H9 (cell line): ENCODE measurements at regions not wholly inside any gene's neighbourhood (a gene's known extent, or its start where the extent isn't known, plus 50 kb on each side); places are given as distances from the start of the nearest gene placed in this dataset.

Experiments used
- DNase-seq: peaks from one replicate; pipeline ENCODE4 v3.0.0-alpha.2; 2017
- H2AFZ ChIP-seq: one replicate; pipeline ENCODE4 v1.6.1; 2013; ENCODE audit warnings: mild to moderate bottlenecking, low read length, control low read depth, moderate library complexity
- H2AK5ac ChIP-seq: 2 replicates; pipeline ENCODE4 v1.6.1; 2013; ENCODE audit warnings: low read length, control low read depth, mixed read lengths; ENCODE audit not compliant: insufficient read length
- H2BK120ac ChIP-seq: one replicate; pipeline ENCODE4 v1.6.1; 2013; ENCODE audit warnings: low read depth, mild to moderate bottlenecking, low read length, control low read depth, inconsistent platforms; ENCODE audit not compliant: poor library complexity, severe bottlenecking
- H2BK12ac ChIP-seq: 2 replicates; pipeline ENCODE4 v1.6.1; 2013; ENCODE audit warnings: low read length, control low read depth, mixed read lengths, low read depth; ENCODE audit not compliant: insufficient read length
- H2BK15ac ChIP-seq: 2 replicates; pipeline ENCODE4 v1.6.1; 2013; ENCODE audit warnings: low read depth, low read length, control low read depth
- H2BK20ac ChIP-seq: one replicate; pipeline ENCODE4 v1.6.1; 2013; ENCODE audit warnings: low read depth, mild to moderate bottlenecking, low read length, control low read depth, inconsistent platforms; ENCODE audit not compliant: poor library complexity, severe bottlenecking
- H2BK5ac ChIP-seq: 2 replicates; pipeline ENCODE4 v1.6.1; 2013; ENCODE audit warnings: low read length, control low read depth, mixed read lengths; ENCODE audit not compliant: insufficient read length
- H3K14ac ChIP-seq: 2 replicates; pipeline ENCODE4 v1.6.1; 2013; ENCODE audit warnings: low read length, control low read depth; ENCODE audit not compliant: insufficient read depth
- H3K18ac ChIP-seq: 2 replicates; pipeline ENCODE4 v1.6.1; 2013; ENCODE audit warnings: low read depth, mild to moderate bottlenecking, mixed read lengths, low read length, control low read depth; ENCODE audit not compliant: insufficient read length
- H3K23ac ChIP-seq: 2 replicates; pipeline ENCODE4 v1.6.1; 2013; ENCODE audit warnings: low read length, control low read depth, mixed read lengths, low read depth; ENCODE audit not compliant: insufficient read length
- H3K23me2 ChIP-seq: 2 replicates; pipeline ENCODE4 v1.6.1; 2013; ENCODE audit warnings: low read depth, mild to moderate bottlenecking, mixed read lengths, low read length, control low read depth; ENCODE audit not compliant: insufficient read length, poor library complexity, severe bottlenecking
- H3K27ac ChIP-seq: 2 replicates; pipeline ENCODE4 v1.5.1; 2013; ENCODE audit warnings: low read length, control low read depth, mixed read lengths, low read depth; ENCODE audit not compliant: insufficient read length
- H3K27me3 ChIP-seq: 2 replicates; pipeline ENCODE4 v1.6.1; 2013; ENCODE audit warnings: low read length, control low read depth, inconsistent platforms; ENCODE audit not compliant: insufficient read depth
- H3K4ac ChIP-seq: 2 replicates; pipeline ENCODE4 v1.6.1; 2013; ENCODE audit warnings: low read depth, mild to moderate bottlenecking, control low read depth, inconsistent platforms, low read length, moderate library complexity
- H3K4me1 ChIP-seq: 2 replicates; pipeline ENCODE4 v1.6.1; 2013; ENCODE audit warnings: low read length, control low read depth, inconsistent platforms; ENCODE audit not compliant: insufficient read depth
- H3K4me2 ChIP-seq: 2 replicates; pipeline ENCODE4 v1.6.1; 2013; ENCODE audit warnings: low read length, control low read depth, mixed read lengths; ENCODE audit not compliant: insufficient read length, insufficient read depth
- H3K56ac ChIP-seq: 2 replicates; pipeline ENCODE4 v1.6.1; 2013; ENCODE audit warnings: low read depth, mild to moderate bottlenecking, mixed read lengths, low read length, control low read depth; ENCODE audit not compliant: insufficient read length
- H3K79me1 ChIP-seq: 2 replicates; pipeline ENCODE4 v1.6.1; 2013; ENCODE audit warnings: low read depth, mild to moderate bottlenecking, moderate library complexity, low read length, control low read depth, inconsistent platforms; ENCODE audit not compliant: insufficient read depth, poor library complexity, severe bottlenecking
- H3K79me2 ChIP-seq: 2 replicates; pipeline ENCODE4 v1.6.1; 2013; ENCODE audit warnings: low read length, control low read depth, inconsistent platforms; ENCODE audit not compliant: insufficient read depth
- H3K9ac ChIP-seq: 2 replicates; pipeline ENCODE4 v1.6.1; 2013; ENCODE audit warnings: low read length, control low read depth, mixed read lengths; ENCODE audit not compliant: insufficient read length; ENCODE audit errors: extremely low read depth
- H3K9me3 ChIP-seq: one replicate; pipeline ENCODE4 v1.6.1; 2013; ENCODE audit warnings: low read depth, low read length, inconsistent platforms; ENCODE audit not compliant: control insufficient read depth
- H3T11ph ChIP-seq: one replicate; pipeline ENCODE4 v1.6.1; 2013; ENCODE audit warnings: mild to moderate bottlenecking, low read length, control low read depth, inconsistent platforms
- H4K20me1 ChIP-seq: one replicate; pipeline ENCODE4 v1.6.1; 2013; ENCODE audit not compliant: control insufficient read depth, insufficient read length, insufficient read depth
- H4K5ac ChIP-seq: 2 replicates; pipeline ENCODE4 v1.6.1; 2013; ENCODE audit warnings: low read depth, mild to moderate bottlenecking, mixed read lengths, low read length, control low read depth; ENCODE audit not compliant: insufficient read length
- H4K8ac ChIP-seq: replicated peaks from 2 replicates; pipeline ENCODE4 v1.6.1; 2013; ENCODE audit warnings: low read length, control low read depth, mixed read lengths, low read depth; ENCODE audit not compliant: insufficient read length
- H4K91ac ChIP-seq: 2 replicates; pipeline ENCODE4 v1.6.1; 2013; ENCODE audit warnings: low read depth, mild to moderate bottlenecking, moderate library complexity, mixed read lengths, low read length, control low read depth; ENCODE audit not compliant: insufficient read length
- H3K27ac Mint-ChIP-seq, 3 experiments: 2 replicates in 2 of 3; 3 replicates in 1 of 3; pipeline ENCODE4 v1.8.0; 2020 to 2021; ENCODE audit warnings: mixed read lengths in 3 of 3, mild to moderate bottlenecking in 1 of 3, moderate library complexity in 1 of 3
- H3K27me3 Mint-ChIP-seq: 2 replicates; pipeline ENCODE4 v1.8.0; 2021; ENCODE audit warnings: low read depth, mild to moderate bottlenecking, moderate library complexity, mixed read lengths
- H3K36me3 Mint-ChIP-seq, 3 experiments: 2 replicates in 2 of 3; 3 replicates in 1 of 3; pipeline ENCODE4 v1.8.0; 2020 to 2021; ENCODE audit warnings: low read depth in 3 of 3, mixed read lengths in 3 of 3; ENCODE audit not compliant: insufficient read depth in 1 of 3
- H3K4me1 Mint-ChIP-seq, 2 experiments: 2 replicates each; pipeline ENCODE4 v1.8.0; 2020; ENCODE audit warnings: mixed read lengths in 2 of 2
- H3K4me3 Mint-ChIP-seq, 2 experiments: 2 replicates in 1 of 2; 3 replicates in 1 of 2; pipeline ENCODE4 v1.8.0; 2020 to 2021; ENCODE audit warnings: mild to moderate bottlenecking in 2 of 2, mixed read lengths in 2 of 2, moderate library complexity in 1 of 2
- H3K9me3 Mint-ChIP-seq, 2 experiments: 2 replicates in 1 of 2; 3 replicates in 1 of 2; pipeline ENCODE4 v1.8.0; 2020; ENCODE audit warnings: mild to moderate bottlenecking in 2 of 2, mixed read lengths in 2 of 2, moderate library complexity in 1 of 2
- CTCF ChIP-seq: fragments of 200-600 bp; sonication (generic); conservative IDR thresholded peaks from 3 replicates; pipeline ENCODE4 v1.8.0; 2021; ENCODE audit warnings: antibody characterized with exemption, mild to moderate bottlenecking
- WGBS: extraction: QIAGEN DNeasy Blood & Tissue Kit; methylation state at CpG from one replicate; pipeline ENCODE4 v1.1.7; 2013; ENCODE audit warnings: missing lambda C conversion rate, low lambda C conversion rate, mixed read lengths; ENCODE audit not compliant: insufficient read length; ENCODE audit errors: extremely low coverage; 5-methylcytosine and 5-hydroxymethylcytosine counted together

- no peaks in the 10 kb centered on the region for H3K79me1 ChIP-seq
- H2BK12ac ChIP-seq = no peak overlapping the region
- Mint-ChIP-seq H3K4me3 (no peak overlapping the region), H3K36me3 (peaks cover 2 to 7% (median 3%) of the 10 kb centered on the region in 3 experiments; a peak in 6 of 7 replicates), H3K27ac (no peak overlapping the region), H3K27me3 (peaks cover 71% of the 10 kb centered on the region), H3K9me3 (peaks cover 5 to 6% of the 10 kb centered on the region in 2 experiments), H3K4me1 (peaks cover 12 to 22% of the 10 kb centered on the region in 2 experiments)
- no peak overlapping the region for H4K91ac ChIP-seq
- no peak overlapping the region for H3K18ac ChIP-seq
- no peak overlapping the region for H3K4me2 ChIP-seq
- H3K27ac ChIP-seq = no peak overlapping the region
- no peak overlapping the region for H3K4ac ChIP-seq
- no peak overlapping the region for H2BK15ac ChIP-seq
- no peak overlapping the region for H3K56ac ChIP-seq
- H4K20me1 ChIP-seq = no peaks in the 10 kb centered on the region
- H3K9ac ChIP-seq = no peak overlapping the region
- H3T11ph ChIP-seq = no peak overlapping the region
- H4K5ac ChIP-seq = no peak overlapping the region
- H3K27me3 ChIP-seq = no peaks in the 10 kb centered on the region; the same call in 1 of the 2 replicates
- no peak overlapping the region for H2BK120ac ChIP-seq
- no peaks in the 10 kb centered on the region for H3K4me1 ChIP-seq
- no peak for TF ChIP-seq CTCF
- WGBS = no CpG with 5 or more reads among the region's 8 CpGs
- H4K8ac ChIP-seq = no peak overlapping the region
- DNase-seq = no peak
- no peaks in the 10 kb centered on the region for H3K9me3 ChIP-seq
- no peak overlapping the region for H2BK20ac ChIP-seq
- H3K23me2 ChIP-seq = no peaks in the 10 kb centered on the region
- H2BK5ac ChIP-seq = no peak overlapping the region
- H2AFZ ChIP-seq = no peak overlapping the region
- no peak overlapping the region for H2AK5ac ChIP-seq
- no peaks in the 10 kb centered on the region for H3K79me2 ChIP-seq
- no peak overlapping the region for H3K23ac ChIP-seq
- no peak overlapping the region for H3K14ac ChIP-seq
Measured at GRCh38 chr4:4782969-4783368, 76.5 kb upstream of the MSX1 start.
